Adrenal gland (tissue), 9 donors: ENCODE measurements at regions not wholly inside any gene's neighbourhood (a gene's known extent, or its start where the extent isn't known, plus 50 kb on each side); places are given as distances from the start of the nearest gene placed in this dataset.

Experiments
- DNase-seq, 7 donors: peaks; one replicate each; pipeline ENCODE4 v3.0.0-alpha.2; 2019 to 2020
- H3K27ac ChIP-seq, 5 donors: fragments of 200-600 bp; sonication (generic) in 4 of 5; 1 replicate in 3 of 5; 2 replicates in 2 of 5; pipeline versions ENCODE4 v1.5.1 to v1.8.0; 2016 to 2020; ENCODE audit warnings: mild to moderate bottlenecking in 1 of 5
- H3K27me3 ChIP-seq: fragments of 200-600 bp; 2 replicates; pipeline ENCODE4 v1.8.0; 2021
- H3K36me3 ChIP-seq, 2 donors: fragments of 200-600 bp; replicated peaks in 1 of 2; 1 replicate in 1 of 2; 2 replicates in 1 of 2; pipeline versions ENCODE4 v1.5.1 to v1.8.0; 2018 to 2022
- H3K4me1 ChIP-seq, 2 donors: fragments of 200-600 bp; replicated peaks in 1 of 2; 1 replicate in 1 of 2; 2 replicates in 1 of 2; pipeline versions ENCODE4 v1.5.1 to v1.8.0; 2018 to 2021
- H3K4me3 ChIP-seq, 4 donors: fragments of 200-600 bp; sonication (generic) in 3 of 4; one replicate each; pipeline ENCODE4 v1.5.1; 2016 to 2018
- H3K9me3 ChIP-seq, 3 donors: fragments of 200-600 bp; sonication (generic) in 1 of 3; replicated peaks in 1 of 3; 1 replicate in 2 of 3; 2 replicates in 1 of 3; pipeline versions ENCODE4 v1.5.1 to v1.8.0; 2016 to 2021
- POLR2A ChIP-seq, 2 donors: fragments of 450-650 bp; IDR thresholded peaks; one replicate each; pipeline ENCODE4 v1.6.1; 2017; ENCODE audit warnings: antibody characterized with exemption in 2 of 2, mild to moderate bottlenecking in 2 of 2, moderate library complexity in 1 of 2
- WGBS, 4 donors: extraction: QIAGEN DNeasy Blood & Tissue Kit in 2 of 4; methylation state at CpG; one replicate each; pipeline versions ENCODE4 v1.1.5 to v1.1.7; 2013 to 2017; 5-methylcytosine and 5-hydroxymethylcytosine counted together
- intact Hi-C, 2 donors: fragments of 100-400 bp; cut with DNase I; formaldehyde crosslinking; loops; one replicate each; pipeline versions ENCODE4 v1.14.1 to v1.15.0; 2022 to 2023
- TF ChIP-seq, protein P1 (sequence below), 6 experiments: fragments of 450-650 bp in 4 of 6; fragments of 200-600 bp in 2 of 6; sonication (generic) in 1 of 6; IDR thresholded peaks; 1 replicate in 5 of 6; 2 replicates in 1 of 6; pipeline versions ENCODE4 v1.5.1 to v1.8.0; 2016 to 2021; ENCODE audit warnings: antibody characterized with exemption in 6 of 6, mild to moderate bottlenecking in 2 of 6, moderate library complexity in 1 of 6
- donor health status: healthy with polysubstance abuse.
- donor health status: Bipolar disorder and iron deficiency.
- donor health status: DM: yes; HTN: yes; CAD: no.
- donor health status: DM: no; HTN: no; CAD: no.
- donor health status: DM: no; HTN: no; CAD: no.

- H3K4me3 ChIP-seq = no peak overlapping the region
- 76 to 84% (median 78%) methylated on average over 1 of the region's 1 CpG for WGBS, 4 donors
- intact Hi-C loops = no loop called here
- DNase-seq = no peak
- H3K36me3 ChIP-seq = no peaks in the 10 kb centered on the region
- H3K27me3 ChIP-seq = no peaks in the 10 kb centered on the region
- no peaks in the 10 kb centered on the region for H3K9me3 ChIP-seq
- H3K4me1 ChIP-seq = no peaks in the 10 kb centered on the region
- no peak overlapping the region for H3K27ac ChIP-seq
- TF ChIP-seq POLR2A (IDR thresholded peaks at IDR 0.05) = no peak
- TF ChIP-seq, protein P1, sequence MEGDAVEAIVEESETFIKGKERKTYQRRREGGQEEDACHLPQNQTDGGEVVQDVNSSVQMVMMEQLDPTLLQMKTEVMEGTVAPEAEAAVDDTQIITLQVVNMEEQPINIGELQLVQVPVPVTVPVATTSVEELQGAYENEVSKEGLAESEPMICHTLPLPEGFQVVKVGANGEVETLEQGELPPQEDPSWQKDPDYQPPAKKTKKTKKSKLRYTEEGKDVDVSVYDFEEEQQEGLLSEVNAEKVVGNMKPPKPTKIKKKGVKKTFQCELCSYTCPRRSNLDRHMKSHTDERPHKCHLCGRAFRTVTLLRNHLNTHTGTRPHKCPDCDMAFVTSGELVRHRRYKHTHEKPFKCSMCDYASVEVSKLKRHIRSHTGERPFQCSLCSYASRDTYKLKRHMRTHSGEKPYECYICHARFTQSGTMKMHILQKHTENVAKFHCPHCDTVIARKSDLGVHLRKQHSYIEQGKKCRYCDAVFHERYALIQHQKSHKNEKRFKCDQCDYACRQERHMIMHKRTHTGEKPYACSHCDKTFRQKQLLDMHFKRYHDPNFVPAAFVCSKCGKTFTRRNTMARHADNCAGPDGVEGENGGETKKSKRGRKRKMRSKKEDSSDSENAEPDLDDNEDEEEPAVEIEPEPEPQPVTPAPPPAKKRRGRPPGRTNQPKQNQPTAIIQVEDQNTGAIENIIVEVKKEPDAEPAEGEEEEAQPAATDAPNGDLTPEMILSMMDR (IDR thresholded peaks at IDR 0.05) = no peak
Measured at GRCh38 chr3:164132878-164133277, 945.4 kb downstream of the SI start.

GRCh38 chr3:164113371-164114332 is 964.6 kb downstream of the SI start:
- TF ChIP-seq, protein P1 (IDR thresholded peaks at IDR 0.05) = no peak
- no peak for TF ChIP-seq POLR2A (IDR thresholded peaks at IDR 0.05)
- H3K4me3 ChIP-seq = no peak overlapping the region
- no peaks in the 10 kb centered on the region for H3K27me3 ChIP-seq
- intact Hi-C loops = no loop called here
- no peak overlapping the region for H3K27ac ChIP-seq
- no peaks in the 10 kb centered on the region for H3K36me3 ChIP-seq
- H3K9me3 ChIP-seq = no peaks in the 10 kb centered on the region
- DNase-seq = no peak
- H3K4me1 ChIP-seq = no peaks in the 10 kb centered on the region
- 74 to 79% (median 77%) methylated on average over 3 to 8 of the region's 8 CpGs for WGBS, 4 donors

- Histone ChIP-seq H3K27me3 (no peaks in the 10 kb centered on the region), H3K36me3 (no peaks in the 10 kb centered on the region), H3K27ac (no peak overlapping the region), H3K4me1 (no peaks in the 10 kb centered on the region), H3K9me3 (no peaks in the 10 kb centered on the region), H3K4me3 (no peak overlapping the region)
- DNase-seq = no peak
- intact Hi-C loops = no loop called here
- no peak for TF ChIP-seq POLR2A (IDR thresholded peaks at IDR 0.05)
- TF ChIP-seq, protein P1 (IDR thresholded peaks at IDR 0.05) = no peak
Measured at GRCh38 chr3:164096352-164096751, 981.9 kb downstream of the SI start.

DNA sequence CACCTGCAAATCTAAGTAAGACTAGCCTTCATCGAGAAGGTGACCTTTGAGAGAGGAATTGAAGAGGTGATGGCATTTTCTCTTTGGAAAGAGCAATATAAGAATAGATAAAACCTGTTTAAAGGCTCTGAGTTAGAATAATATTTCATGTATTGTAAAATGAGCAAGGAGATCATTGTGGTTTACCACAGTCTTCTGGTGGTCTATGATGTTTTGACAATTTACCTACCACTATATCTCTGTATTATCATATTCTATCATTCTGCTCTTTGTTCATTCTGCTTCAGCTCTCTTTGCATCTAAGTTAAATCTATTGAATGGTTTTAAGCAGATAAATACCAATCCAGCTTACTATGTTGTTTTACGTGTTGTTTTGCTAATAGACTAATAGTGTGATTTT is 982.3 kb downstream of the SI start:
- no peaks in the 10 kb centered on the region for H3K4me1 ChIP-seq
- no peaks in the 10 kb centered on the region for H3K27me3 ChIP-seq
- H3K4me3 ChIP-seq = no peak overlapping the region
- no peak for DNase-seq
- 79 to 91% (median 80%) methylated on average over 2 of the region's 2 CpGs for WGBS, 4 donors
- intact Hi-C loops = no loop called here
- no peaks in the 10 kb centered on the region for H3K36me3 ChIP-seq
- H3K9me3 ChIP-seq = no peaks in the 10 kb centered on the region
- no peak overlapping the region for H3K27ac ChIP-seq
- TF ChIP-seq, protein P1 (IDR thresholded peaks at IDR 0.05) = no peak
- no peak for TF ChIP-seq POLR2A (IDR thresholded peaks at IDR 0.05)
